ENCODE measurements at regions not wholly inside any gene's neighbourhood (a gene's known extent, or its start where the extent isn't known, plus 50 kb on each side); places are given as distances from the start of the nearest gene placed in this dataset.

GRCh38 chrX:150143721-150144440 is 205.6 kb upstream of the EOLA2 start:
- no peak for DNase-seq

GRCh38 chrX:150146271-150146896 is 208.1 kb upstream of the EOLA2 start:
- no peak for DNase-seq

GRCh38 chrX:150148749-150149672 is 210.7 kb upstream of the EOLA2 start:
- no peak for DNase-seq

- no peak for DNase-seq
Observed at GRCh38 chrX:150150076-150150779, 211.9 kb upstream of the EOLA2 start.

GRCh38 chrX:150150780-150151125 is 212.4 kb upstream of the MAMLD1 start:
- no peak for DNase-seq

GRCh38 chrX:150152036-150152435 is 211.1 kb upstream of the MAMLD1 start:
- no peak for DNase-seq

- no peak for DNase-seq
Observed at GRCh38 chrX:150152546-150152945, 210.6 kb upstream of the MAMLD1 start.

GRCh38 chrX:150155436-150156035 is 207.6 kb upstream of the MAMLD1 start:
- no peak for DNase-seq

- no peak for DNase-seq
Observed at GRCh38 chrX:150156615-150157014, 206.5 kb upstream of the MAMLD1 start.

- no peak for DNase-seq
Observed at GRCh38 chrX:150157291-150157690, 205.8 kb upstream of the MAMLD1 start.

- no peak for DNase-seq
Observed at GRCh38 chrX:150158554-150159332, 204.4 kb upstream of the MAMLD1 start.

GRCh38 chrX:150159537-150159936 is 203.6 kb upstream of the MAMLD1 start:
- DNase-seq = no peak

GRCh38 chrX:150160656-150161055 is 202.5 kb upstream of the MAMLD1 start:
- DNase-seq = no peak

- no peak for DNase-seq
Observed at GRCh38 chrX:150161193-150161592, 201.9 kb upstream of the MAMLD1 start.

GRCh38 chrX:150162141-150162540 is 201.0 kb upstream of the MAMLD1 start:
- DNase-seq = no peak

- no peak for DNase-seq
Observed at GRCh38 chrX:150163221-150163930, 199.7 kb upstream of the MAMLD1 start.

GRCh38 chrX:150163956-150164726 is 199.0 kb upstream of the MAMLD1 start:
- DNase-seq = no peak

GRCh38 chrX:150164971-150165600 is 198.0 kb upstream of the MAMLD1 start:
- no peak for DNase-seq

- DNase-seq = no peak
Observed at GRCh38 chrX:150165776-150166610, 197.1 kb upstream of the MAMLD1 start.
